NCI-H2227 (cell line): ENCODE measurements at regions not wholly inside any gene's neighbourhood (a gene's known extent, or its start where the extent isn't known, plus 50 kb on each side); places are given as distances from the start of the nearest gene placed in this dataset.

Experiments used
- DNase-seq: peaks from one replicate; lab custom pipeline; 2025; ENCODE audit not compliant: unreplicated experiment; lab: John Stamatoyannopoulos, UW

DNA sequence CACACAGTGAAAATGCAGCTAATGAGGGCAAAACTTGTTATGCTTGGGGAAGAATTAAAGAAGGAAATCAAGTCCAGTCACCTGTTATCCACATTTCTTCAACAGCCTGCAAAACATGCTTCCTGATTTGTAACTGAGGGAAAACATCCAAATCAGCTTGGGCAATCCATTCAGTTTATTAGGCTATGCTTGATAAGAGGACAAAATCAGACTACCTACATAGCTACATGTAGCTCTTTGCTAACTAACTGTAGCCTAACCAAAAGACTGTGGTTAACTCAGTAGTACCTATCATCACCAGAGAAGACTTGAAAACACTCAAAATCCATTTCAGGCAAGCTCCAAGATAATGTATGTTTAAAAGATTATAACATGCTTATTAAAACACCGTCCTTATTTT, 436.4 kb downstream of the SHQ1 start:
- no peak for DNase-seq

DNA sequence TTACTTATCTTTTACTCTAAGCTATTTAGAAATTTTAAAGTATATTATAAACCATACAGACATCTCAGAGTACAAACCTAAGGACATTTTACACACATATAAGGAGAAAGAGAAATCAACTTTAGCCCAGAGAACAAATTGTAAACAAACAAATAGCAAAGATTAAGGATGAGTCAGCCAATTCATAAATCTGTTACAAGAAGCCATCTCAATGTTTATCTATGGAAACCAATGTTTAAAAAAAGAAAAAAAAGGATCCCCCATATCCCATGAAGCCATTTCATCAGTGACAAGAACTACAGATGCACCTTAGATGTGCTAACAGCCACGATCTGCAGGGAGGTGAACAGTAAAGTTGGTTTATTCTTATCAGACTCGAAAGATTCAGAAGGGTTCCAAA, 437.1 kb downstream of the SHQ1 start:
- no peak for DNase-seq

DNA sequence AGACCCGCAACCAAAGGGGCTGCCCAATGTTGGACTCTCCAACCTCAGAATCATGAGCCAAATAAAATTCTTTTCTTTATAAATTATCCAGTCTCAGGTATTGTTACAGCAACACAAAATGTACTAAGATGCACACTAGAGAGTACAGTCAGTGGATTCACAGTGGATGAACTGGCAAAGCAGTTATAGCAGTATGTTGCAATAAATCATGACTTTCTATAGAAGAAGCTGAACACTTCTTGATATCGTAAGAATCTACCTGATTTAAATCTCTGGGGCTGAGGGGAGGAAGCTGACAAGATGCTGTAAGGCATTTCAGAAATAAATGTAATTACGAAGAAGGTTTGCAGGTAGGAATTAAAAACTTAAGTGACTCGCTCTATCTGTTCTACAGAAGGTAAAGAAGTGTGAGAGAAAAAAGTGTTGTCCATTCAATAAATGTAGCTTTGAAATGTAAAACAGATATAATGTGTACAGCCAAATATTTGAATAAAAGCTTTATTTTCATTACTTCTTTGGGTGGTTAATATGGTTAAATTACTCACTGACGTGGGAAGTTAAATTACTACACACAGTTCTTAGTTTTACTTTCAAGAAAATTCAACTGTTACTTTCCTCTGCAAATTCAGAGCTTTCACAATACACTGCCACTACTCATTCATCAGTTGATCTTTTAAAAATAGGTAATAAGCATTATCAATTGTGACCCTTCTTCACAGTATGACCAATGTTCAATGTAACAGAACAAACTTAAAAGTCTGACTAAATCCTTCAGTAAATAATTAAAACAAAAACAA, 439.1 kb downstream of the SHQ1 start:
- DNase-seq: no peak

DNA sequence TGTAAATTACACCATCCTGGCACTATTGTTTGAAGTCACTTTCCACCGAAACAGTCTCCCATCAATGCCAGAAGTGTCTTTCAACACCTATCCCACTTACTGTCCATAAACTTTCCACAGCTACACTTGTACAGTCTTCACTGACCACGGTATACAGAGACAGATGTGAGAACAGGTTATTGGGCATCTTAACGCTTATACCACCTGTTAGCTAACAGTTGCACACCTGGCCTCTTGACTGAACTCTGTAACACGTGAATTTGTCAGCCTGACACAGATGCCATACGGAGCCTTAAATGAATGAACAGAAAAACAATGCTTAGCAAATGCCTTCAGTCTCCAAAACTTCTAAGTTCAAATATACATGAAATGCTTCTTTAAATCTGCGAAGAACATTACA, 440.5 kb downstream of the SHQ1 start:
- DNase-seq: no peak

DNA sequence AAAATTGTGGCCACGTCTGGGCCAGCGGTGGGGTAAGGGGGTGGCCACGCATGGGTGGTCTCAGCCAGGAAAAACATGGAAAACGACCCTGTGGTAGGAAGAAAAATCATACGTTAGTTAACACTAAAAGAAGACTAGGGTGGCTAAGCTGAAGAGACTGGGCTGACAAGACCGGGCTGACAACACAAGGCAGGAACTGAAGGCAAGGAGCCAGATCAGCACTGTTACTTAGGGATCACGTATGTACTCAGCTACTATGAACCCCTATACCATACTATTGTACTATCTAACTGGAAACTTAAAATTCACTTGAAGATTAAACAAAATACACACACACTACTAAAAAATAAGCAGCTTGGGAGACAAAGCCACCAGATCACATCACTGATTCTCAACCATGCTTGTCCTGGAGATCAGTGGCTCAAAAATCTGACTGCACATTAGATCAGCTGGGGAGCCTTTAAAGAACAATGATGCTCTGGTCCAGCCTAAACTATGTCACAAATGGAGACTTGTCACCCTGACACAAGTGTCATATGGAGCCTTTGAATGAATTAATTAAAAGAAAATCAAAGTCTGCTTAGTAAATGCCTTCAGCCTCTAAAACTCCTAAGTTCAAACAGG, 442.2 kb downstream of the SHQ1 start:
- no peak for DNase-seq

DNA sequence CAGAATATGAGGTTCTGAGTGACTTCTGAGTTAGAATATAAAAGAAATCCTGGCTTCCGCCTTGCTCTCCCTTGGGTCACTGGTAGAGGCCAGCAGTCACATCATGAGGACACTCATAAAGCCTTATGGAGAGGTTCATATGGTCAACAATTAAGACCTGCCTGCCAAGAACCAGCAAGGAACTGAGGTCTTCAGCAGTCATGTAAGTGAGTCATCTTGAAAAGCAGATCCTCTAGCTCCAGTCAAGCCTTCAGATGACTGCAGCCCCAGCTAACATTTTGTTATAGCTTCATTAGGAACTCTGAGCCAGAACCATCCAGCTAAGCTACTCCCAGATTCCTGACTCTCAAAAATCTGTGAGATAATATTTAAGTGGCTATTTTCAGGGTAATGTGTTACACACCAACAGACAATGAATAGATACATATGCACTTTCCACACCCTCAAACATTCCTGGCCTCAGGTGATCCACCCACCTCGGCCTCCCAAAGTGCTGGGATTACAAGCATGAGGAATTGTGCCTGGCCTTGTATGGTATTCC, 447.2 kb downstream of the SHQ1 start:
- DNase-seq: no peak

DNA sequence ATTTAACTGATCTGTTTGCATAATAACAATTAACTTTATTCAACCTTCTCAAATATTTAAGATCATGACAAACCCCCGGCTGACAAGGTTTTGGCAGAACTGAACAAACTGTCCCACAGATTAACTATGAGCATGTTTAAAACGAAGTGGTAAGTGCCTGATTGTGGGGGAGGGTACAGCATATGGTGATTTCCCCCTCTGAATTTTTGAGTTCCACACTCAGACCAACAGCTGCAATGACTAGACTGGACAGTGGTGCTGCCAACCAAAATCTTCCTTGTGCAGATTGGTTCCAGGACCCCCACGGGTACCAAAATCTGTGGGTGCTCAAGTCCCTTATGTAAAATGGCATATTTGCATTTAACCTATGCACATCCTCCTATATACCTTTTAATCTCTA, 449.5 kb downstream of the SHQ1 start:
- DNase-seq: no peak

DNA sequence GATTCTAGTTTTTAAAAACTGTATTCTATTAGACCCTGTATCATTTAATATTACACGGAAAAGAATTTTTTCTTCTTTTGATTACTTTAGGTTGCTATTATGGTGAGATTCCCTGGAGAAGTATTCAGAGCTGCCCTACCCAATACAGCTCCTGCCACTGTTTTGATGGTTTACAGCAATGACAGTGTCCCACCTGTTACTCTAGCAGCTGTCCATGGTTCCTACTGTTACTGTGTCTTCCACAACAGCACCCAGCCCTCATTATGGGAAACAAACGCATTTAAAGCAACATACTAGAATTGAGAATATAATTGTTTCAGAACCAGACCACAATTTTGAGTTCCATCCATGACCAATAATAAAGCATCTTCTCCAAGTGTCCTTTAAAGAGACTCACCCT, 450.7 kb downstream of the SHQ1 start:
- no peak for DNase-seq

DNA sequence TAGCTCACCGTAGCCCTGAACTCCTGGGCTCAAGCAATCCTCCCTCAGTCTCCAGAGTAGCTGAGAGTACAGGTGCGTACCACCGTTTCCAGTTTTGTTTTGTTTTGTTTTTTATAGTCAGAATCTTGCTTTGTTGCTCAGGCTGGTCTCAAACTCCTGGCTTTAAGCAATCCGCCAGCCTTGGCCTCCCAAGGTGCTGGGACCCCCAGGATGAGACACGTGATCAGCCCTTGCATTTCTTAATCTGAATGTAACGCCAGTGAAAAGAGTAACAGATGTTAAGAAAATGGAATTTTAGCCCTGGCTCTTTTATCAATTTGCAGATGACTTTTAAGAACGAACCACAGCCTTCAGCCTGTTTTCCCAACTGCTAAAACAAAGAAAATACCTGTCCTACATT, 451.3 kb downstream of the SHQ1 start:
- no peak for DNase-seq

DNA sequence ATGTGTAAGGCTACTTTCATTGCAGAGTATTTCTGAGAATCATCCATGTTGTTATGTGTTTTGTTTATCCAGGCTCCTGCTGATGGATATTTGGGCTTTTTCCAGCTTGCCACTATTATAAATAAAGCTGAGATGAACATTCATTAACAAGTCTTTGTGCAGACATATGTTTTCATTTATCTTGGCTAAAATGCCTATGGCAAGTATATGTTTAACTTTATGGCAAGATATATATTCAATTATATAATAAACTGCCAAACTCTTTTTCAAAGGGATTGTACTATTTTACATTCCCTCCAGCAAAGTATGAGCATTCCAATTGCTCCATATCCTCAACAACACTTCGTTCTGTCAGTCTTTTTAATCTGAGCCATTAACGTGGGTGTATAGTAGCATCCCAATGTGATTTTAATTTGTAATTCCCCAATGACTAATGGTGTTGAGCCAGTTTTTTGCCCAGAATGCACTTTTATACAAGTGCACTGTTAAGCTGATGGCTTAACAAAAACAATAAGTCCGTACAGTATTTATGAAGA, 452.4 kb downstream of the SHQ1 start:
- no peak for DNase-seq

DNA sequence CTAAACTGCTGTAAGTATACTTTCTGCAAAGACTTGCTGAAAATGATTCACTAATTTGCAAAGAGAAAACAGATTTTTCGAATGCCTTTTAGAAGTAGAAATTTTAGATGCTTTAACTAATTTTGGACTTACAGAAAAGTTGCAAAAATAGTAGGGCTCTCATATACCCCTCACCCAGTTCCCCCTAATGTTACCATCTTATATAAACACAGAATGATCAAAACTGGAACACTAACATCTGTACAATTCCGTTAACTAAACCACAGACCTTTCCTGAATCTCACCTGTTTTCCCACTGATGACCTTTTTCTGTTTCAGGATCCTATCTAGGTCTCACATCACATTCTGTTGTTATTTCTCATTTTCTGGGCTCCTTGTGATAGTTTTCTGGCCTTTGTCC, 454.8 kb downstream of the SHQ1 start:
- DNase-seq: no peak

DNA sequence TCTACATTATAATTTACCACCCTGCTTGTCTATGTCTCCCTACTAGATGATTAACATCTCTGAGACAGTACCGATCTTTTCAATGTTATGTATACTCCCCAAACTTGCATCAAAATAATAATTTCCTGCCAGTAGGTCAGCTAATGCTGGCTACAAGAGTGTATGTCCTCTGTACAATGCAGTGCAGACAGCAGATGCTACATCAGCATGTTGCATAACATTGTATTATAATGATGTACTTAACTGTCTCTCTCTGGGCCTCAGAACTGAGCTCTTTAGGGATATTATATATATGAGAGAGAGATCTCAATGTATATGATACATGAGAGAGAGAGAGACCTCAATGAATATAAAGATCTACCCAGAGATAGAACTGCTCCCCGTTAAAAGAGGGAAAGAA, 456.6 kb downstream of the SHQ1 start:
- no peak for DNase-seq

DNA sequence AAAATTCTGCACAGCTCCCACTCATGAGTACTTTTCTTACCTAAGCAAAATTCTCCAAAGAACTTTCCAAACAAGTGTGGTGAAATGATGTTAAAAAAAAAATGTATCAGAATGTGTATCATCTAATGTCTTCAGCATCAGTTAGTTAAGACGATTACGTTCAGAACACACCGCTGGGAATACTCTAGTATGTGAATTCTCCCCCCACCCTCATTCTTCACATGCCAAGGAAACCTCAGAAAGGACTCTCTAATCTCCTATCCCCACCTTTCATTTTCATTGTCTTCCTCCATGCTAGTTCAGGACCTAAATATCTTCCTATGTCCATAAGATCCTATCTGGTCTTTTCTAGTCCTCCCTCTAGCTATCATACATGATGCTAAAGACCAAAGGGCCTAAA, 457.4 kb downstream of the SHQ1 start:
- no peak for DNase-seq

DNA sequence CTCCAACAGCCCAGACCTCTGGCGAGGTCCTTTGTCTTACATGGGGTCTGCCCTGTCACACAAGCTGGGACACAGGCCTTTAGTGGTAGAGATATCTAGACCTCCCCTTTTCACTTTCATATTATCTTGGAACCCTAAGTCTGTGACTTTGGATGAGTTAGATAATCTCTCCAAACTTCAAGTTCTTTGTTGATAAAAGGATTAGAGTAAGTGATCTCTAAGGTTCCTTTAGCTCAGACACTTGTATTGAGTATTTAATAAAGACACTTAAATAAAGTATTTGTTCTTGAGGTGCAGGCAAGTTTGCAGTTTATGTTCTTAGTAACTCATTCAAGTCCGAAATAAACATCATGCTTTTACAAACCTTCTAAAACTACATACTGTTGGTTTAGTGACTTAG, 459.6 kb downstream of the SHQ1 start:
- DNase-seq: no peak

DNA sequence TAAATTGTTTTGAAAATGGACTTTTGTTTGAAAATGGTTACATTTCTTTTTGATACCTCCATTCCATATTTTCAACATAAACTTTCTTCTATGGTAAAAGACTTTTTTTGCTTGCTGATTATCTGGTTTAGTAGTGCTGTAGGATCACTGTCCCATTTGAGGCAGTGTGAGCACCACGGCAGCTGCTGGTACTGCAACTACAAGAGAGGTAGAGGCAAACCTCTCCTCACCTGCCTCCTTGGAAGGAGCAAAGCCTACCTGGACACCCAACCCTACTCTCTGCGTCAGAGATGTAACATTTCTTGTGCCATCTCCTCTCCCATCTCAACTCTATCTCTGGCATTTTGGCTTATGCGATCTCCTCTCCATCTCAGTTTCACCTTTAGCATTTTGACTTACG, 460.1 kb downstream of the SHQ1 start:
- no peak for DNase-seq

DNA sequence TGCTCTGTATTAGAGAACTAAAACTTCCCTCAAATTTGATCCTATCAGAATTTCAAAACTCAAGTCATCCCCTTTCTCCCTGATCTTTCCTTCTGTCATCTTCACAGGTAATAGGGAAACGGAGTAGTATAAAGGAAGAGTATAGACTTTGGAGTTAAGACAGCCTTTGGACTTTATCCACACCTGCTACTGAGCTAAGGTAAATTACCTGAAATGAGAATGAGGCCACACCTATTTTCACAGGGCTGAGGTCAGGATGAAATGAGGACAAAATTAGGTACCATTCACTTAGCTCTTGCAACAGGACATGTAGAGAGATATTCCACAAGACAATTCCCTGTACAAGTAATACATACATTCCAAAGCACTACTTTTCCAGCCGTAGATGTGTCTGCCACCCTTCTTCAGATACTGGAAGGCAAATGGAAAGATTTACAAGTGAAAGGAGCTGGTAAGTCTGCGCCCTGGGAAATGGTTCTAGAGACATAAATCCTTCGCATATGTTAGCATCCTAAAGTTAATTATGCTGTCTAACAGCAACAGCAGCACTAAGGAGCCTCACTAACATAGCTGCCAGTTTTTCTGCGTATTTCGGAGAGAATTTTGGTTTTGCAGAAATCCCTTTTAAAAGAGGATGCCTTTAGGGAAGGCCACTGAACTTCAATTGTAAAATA, 461.8 kb downstream of the SHQ1 start:
- DNase-seq: no peak

DNA sequence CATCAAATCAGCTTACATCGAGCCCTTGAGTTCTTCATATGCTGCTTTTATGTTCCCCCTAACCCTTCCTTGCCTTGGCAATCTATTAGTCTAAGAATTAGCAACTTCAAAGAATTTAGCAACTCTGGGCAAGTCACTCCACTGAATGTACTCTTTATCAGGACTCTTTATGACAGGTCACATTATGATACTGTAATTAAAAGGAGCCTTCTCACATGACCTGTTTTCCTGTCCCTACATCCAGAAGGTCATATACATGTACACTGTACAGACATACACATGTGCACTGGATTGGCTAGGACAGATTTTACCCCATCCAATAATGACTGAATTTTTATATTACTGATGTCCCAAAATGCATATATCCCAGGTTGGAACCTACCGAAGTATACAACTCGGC, 463.1 kb downstream of the SHQ1 start:
- DNase-seq: no peak

DNA sequence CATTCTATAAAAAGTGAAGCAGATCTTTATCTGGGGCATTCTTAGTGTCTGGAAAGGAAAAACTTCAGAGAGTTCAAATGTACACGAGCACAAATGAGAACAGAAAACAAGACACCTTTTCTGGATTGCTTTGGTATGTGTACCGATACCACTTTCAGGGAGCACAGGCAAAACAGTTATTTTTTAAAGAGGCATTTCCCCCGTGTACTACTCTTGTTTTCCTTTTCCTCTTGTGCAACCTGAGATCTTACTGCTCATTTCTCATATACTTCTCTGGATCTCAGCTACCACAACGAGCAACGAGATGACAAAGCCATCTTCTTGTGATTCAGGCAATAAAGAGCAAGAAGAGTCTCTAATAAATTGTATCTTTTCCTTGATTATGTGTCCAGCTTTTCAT, 463.6 kb downstream of the SHQ1 start:
- DNase-seq: no peak

DNA sequence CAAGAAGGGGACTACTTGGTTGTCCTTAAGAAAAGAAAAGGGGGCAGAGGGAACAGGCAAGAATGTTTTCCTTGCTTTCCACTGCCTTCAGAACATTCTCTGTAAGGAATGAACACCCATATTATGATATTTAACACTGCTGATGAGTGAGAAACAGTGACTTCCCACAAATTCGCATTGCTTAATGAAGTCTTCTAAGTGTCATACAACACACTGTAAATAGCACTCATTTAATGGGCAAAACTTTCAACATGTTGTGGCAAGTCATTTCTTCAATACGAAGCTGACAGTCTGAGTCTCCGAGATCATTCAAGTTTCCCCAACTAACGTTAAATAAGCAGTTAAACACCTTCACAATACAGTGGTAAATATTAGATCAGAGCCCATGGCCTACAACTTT, 464.4 kb downstream of the SHQ1 start:
- no peak for DNase-seq

DNA sequence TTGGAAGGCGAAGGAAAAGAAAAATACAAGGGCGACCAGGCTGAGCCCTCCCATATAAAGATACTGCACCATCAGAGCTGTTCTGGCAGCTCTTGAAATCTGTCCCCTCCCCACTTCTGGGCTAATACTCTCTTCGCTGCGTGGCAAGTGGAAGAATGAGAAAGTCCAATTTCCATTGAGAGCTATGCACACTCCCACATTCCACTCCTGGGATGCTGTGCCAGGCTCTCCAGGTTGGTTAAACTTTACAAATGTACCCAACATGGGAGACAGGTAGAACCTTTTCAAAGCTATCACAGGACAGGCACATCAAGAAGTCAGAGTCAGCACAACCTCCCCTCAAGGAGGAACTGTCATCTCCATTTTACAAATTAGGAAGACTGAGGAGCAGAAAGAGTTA, 465.0 kb downstream of the SHQ1 start:
- no peak for DNase-seq

DNA sequence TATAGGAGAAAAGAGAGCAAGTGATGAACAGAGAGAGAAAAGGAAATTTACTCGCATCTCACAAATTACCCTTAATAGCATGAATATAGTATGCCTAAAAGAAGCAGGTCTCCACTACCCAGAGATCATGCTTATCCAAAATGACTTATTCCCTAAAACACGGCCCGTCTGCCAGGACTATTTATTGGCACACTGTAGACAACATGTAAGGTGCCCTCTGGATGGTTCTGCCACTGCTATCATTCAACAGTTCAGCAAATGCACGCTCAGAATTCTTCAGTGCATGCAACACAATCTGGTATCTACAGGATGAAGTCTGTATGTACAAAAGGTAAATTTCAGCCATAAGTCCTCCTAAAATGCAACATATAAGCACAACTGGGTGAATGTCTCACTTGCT, 465.8 kb downstream of the SHQ1 start:
- DNase-seq: no peak

DNA sequence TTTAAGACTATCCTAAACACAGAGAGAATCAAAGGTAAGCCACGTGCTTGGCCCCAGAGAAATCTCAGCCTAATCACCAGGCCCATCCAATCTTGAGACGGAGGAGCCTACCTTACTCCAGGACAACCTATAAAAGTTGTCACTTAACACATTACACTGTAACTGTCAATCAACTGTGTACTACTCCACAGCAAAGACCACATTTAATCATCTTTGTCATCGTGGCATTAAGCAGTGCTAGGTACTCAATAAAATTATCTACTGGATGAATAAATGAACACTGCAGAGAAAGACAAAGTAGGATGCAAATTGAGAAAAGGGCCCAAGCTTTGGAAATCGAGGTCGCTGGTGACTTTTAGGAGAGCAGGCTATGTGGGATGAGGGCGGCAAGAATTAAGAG, 466.7 kb downstream of the SHQ1 start:
- DNase-seq: no peak
